Ecto neural progenitor cell (in vitro differentiated cells): ENCODE measurements at regions not wholly inside any gene's neighbourhood (a gene's known extent, or its start where the extent isn't known, plus 50 kb on each side); places are given as distances from the start of the nearest gene placed in this dataset.

Experiments used
- DNase-seq: peaks from one replicate; pipeline ENCODE4 v3.0.0-alpha.2; 2018; ENCODE audit warnings: low spot score

GRCh38 chr6:80725156-80725930 lies 618.9 kb downstream of the BCKDHB start:
- DNase-seq: no peak

- DNase-seq: no peak
These were observed 614.4 kb downstream of the BCKDHB start for GRCh38 chr6:80720824-80721223.

GRCh38 chr6:80714513-80714912 lies 608.0 kb downstream of the BCKDHB start:
- DNase-seq: no peak

- DNase-seq: no peak
These were observed 592.0 kb downstream of the BCKDHB start for GRCh38 chr6:80698459-80698858.

GRCh38 chr6:80696268-80696667 lies 589.8 kb downstream of the BCKDHB start:
- no peak for DNase-seq

- DNase-seq: no peak
These were observed 584.2 kb downstream of the BCKDHB start for GRCh38 chr6:80690551-80691131.

- no peak for DNase-seq
These were observed 583.4 kb downstream of the BCKDHB start for GRCh38 chr6:80689716-80690395.

- no peak for DNase-seq
These were observed 573.5 kb downstream of the BCKDHB start for GRCh38 chr6:80679992-80680391.

- no peak for DNase-seq
These were observed 569.9 kb downstream of the BCKDHB start for GRCh38 chr6:80676386-80676785.

GRCh38 chr6:80674669-80675068 lies 568.2 kb downstream of the BCKDHB start:
- no peak for DNase-seq

- no peak for DNase-seq
These were observed 566.9 kb downstream of the BCKDHB start for GRCh38 chr6:80673367-80673766.

GRCh38 chr6:80667006-80667405 lies 560.5 kb downstream of the BCKDHB start:
- no peak for DNase-seq

- DNase-seq: no peak
These were observed 552.5 kb downstream of the BCKDHB start for GRCh38 chr6:80658926-80659325.

GRCh38 chr6:80647156-80647555 lies 540.7 kb downstream of the BCKDHB start:
- no peak for DNase-seq

GRCh38 chr6:80643881-80644280 lies 537.4 kb downstream of the BCKDHB start:
- DNase-seq: no peak

- DNase-seq: no peak
These were observed 536.0 kb downstream of the BCKDHB start for GRCh38 chr6:80642452-80642851.

- DNase-seq: no peak
These were observed 535.1 kb downstream of the BCKDHB start for GRCh38 chr6:80641591-80641990.

- DNase-seq: no peak
These were observed 533.7 kb downstream of the BCKDHB start for GRCh38 chr6:80640176-80640575.

- DNase-seq: no peak
These were observed 532.7 kb downstream of the BCKDHB start for GRCh38 chr6:80639181-80639629.

- no peak for DNase-seq
These were observed 532.0 kb downstream of the BCKDHB start for GRCh38 chr6:80638213-80639055.

- no peak for DNase-seq
These were observed 530.8 kb downstream of the BCKDHB start for GRCh38 chr6:80637312-80637711.

- no peak for DNase-seq
These were observed 530.2 kb downstream of the BCKDHB start for GRCh38 chr6:80636689-80637088.
